ENCODE measurements at regions not wholly inside any gene's neighbourhood (a gene's known extent, or its start where the extent isn't known, plus 50 kb on each side); places are given as distances from the start of the nearest gene placed in this dataset.
"Not testable (repeated sequence)": the region's sequence is repeated elsewhere in the genome, so short reads cannot be mapped to it uniquely, and the experiment has no call there.

GRCh38 chr12:8373744-8374143 is 82.0 kb upstream of the CLEC6A start:
- not testable (repeated sequence) for H3K27ac Mint-ChIP-seq; H3F3A ChIP-seq (ENCODE audit: low read depth); H3K79me2 ChIP-seq (ENCODE audit: low read depth); H4K20me1 ChIP-seq (ENCODE audit: low read depth); H3K27me3 ChIP-seq; H3K9me3 Mint-ChIP-seq; H3K4me1 ChIP-seq; H3K27me3 Mint-ChIP-seq (ENCODE audit: insufficient read depth, low read depth); H2AFZ ChIP-seq (replicated peaks); H3K4me3 Mint-ChIP-seq; H3K27ac ChIP-seq; H3K4me1 Mint-ChIP-seq; H3K4me2 ChIP-seq; H3K4me3 ChIP-seq; H3K36me3 Mint-ChIP-seq; H3K36me3 ChIP-seq; H3K9ac ChIP-seq; H3K9me3 ChIP-seq (ENCODE audit: low read depth)
- DNase-seq (ENCODE audit: low spot score): peak; percentile 30
- TF ChIP-seq CTCF (IDR thresholded peaks at IDR 0.05): peak; percentile 56

- not testable (repeated sequence) for H3K36me3 Mint-ChIP-seq; H4K20me1 ChIP-seq (ENCODE audit: low read depth); H3K4me3 ChIP-seq; H3K27ac Mint-ChIP-seq; DNase-seq (ENCODE audit: low spot score); H3K9ac ChIP-seq; H3K4me2 ChIP-seq; H3K36me3 ChIP-seq; H3F3A ChIP-seq (ENCODE audit: low read depth); H3K4me3 Mint-ChIP-seq; H3K79me2 ChIP-seq (ENCODE audit: low read depth); H3K9me3 Mint-ChIP-seq; H3K27ac ChIP-seq; H3K27me3 ChIP-seq; H3K9me3 ChIP-seq (ENCODE audit: low read depth); H3K4me1 ChIP-seq; H3K4me1 Mint-ChIP-seq; H3K27me3 Mint-ChIP-seq (ENCODE audit: insufficient read depth, low read depth); H2AFZ ChIP-seq (replicated peaks)
Measured at GRCh38 chr12:8375122-8375521, 80.6 kb upstream of the CLEC6A start.

GRCh38 chr12:8377756-8378155 is 78.0 kb upstream of the CLEC6A start:
- not testable (repeated sequence) for H3K4me2 ChIP-seq; H3K4me1 Mint-ChIP-seq; H4K20me1 ChIP-seq (ENCODE audit: low read depth)

GRCh38 chr12:8382556-8382955 is 73.2 kb upstream of the CLEC6A start:
- not testable (repeated sequence) for H3K9me3 Mint-ChIP-seq; H3K4me2 ChIP-seq; H3K36me3 ChIP-seq; H3K9ac ChIP-seq; H2AFZ ChIP-seq (replicated peaks); DNase-seq (ENCODE audit: low spot score); H3K4me3 ChIP-seq; H3K36me3 Mint-ChIP-seq; H3K27me3 Mint-ChIP-seq (ENCODE audit: insufficient read depth, low read depth); H3K4me1 Mint-ChIP-seq; H3K27ac Mint-ChIP-seq; H3K4me1 ChIP-seq; H3K79me2 ChIP-seq (ENCODE audit: low read depth); H3F3A ChIP-seq (ENCODE audit: low read depth); H3K4me3 Mint-ChIP-seq; H3K9me3 ChIP-seq (ENCODE audit: low read depth); H3K27ac ChIP-seq; H4K20me1 ChIP-seq (ENCODE audit: low read depth); H3K27me3 ChIP-seq

More at GRCh38 chr12:8377756-8378155, 78.0 kb upstream of the CLEC6A start:
- H3K9me3 Mint-ChIP-seq; H3K9me3 ChIP-seq (ENCODE audit: low read depth); H3K36me3 Mint-ChIP-seq; H3K4me3 ChIP-seq; H3K4me1 ChIP-seq; H3K79me2 ChIP-seq (ENCODE audit: low read depth); H3K27me3 Mint-ChIP-seq (ENCODE audit: insufficient read depth, low read depth); H3K27ac ChIP-seq; H3K4me3 Mint-ChIP-seq; H3K36me3 ChIP-seq; H3K27me3 ChIP-seq; H3K9ac ChIP-seq; H3F3A ChIP-seq (ENCODE audit: low read depth): not testable (repeated sequence)
- peak overlapping the region; percentile 63 for H3K27ac Mint-ChIP-seq
- DNase-seq (ENCODE audit: low spot score): peak; percentile 7
- peak overlapping the region; percentile 97 for H2AFZ ChIP-seq (replicated peaks)

GRCh38 chr12:8384686-8385085 is 71.1 kb upstream of the CLEC6A start:
- H3K4me1 ChIP-seq; H3K9me3 ChIP-seq (ENCODE audit: low read depth); H3K4me1 Mint-ChIP-seq; H3K36me3 ChIP-seq; DNase-seq (ENCODE audit: low spot score); H3K36me3 Mint-ChIP-seq; H3K4me3 ChIP-seq; H3K4me2 ChIP-seq; H3K9me3 Mint-ChIP-seq; H3K9ac ChIP-seq; H4K20me1 ChIP-seq (ENCODE audit: low read depth); H3F3A ChIP-seq (ENCODE audit: low read depth); H3K27me3 Mint-ChIP-seq (ENCODE audit: insufficient read depth, low read depth); H3K79me2 ChIP-seq (ENCODE audit: low read depth); H2AFZ ChIP-seq (replicated peaks); H3K4me3 Mint-ChIP-seq; H3K27ac ChIP-seq; H3K27ac Mint-ChIP-seq: not testable (repeated sequence)
- peaks cover 11% of the 10 kb centered on the region for H3K27me3 ChIP-seq

- H3K27me3 ChIP-seq: peaks cover 19% of the 10 kb centered on the region
- H3K4me1 Mint-ChIP-seq; H4K20me1 ChIP-seq (ENCODE audit: low read depth); H3K27ac Mint-ChIP-seq; H3K9me3 Mint-ChIP-seq; H3K79me2 ChIP-seq (ENCODE audit: low read depth); DNase-seq (ENCODE audit: low spot score); H3K4me3 ChIP-seq; H3K9me3 ChIP-seq (ENCODE audit: low read depth); H3K36me3 Mint-ChIP-seq; H3K4me2 ChIP-seq; H3K27ac ChIP-seq; H3K27me3 Mint-ChIP-seq (ENCODE audit: insufficient read depth, low read depth); H3K9ac ChIP-seq; H3F3A ChIP-seq (ENCODE audit: low read depth); H3K4me1 ChIP-seq; H2AFZ ChIP-seq (replicated peaks); H3K4me3 Mint-ChIP-seq; H3K36me3 ChIP-seq: not testable (repeated sequence)
Measured at GRCh38 chr12:8385431-8385830, 70.3 kb upstream of the CLEC6A start.

- H3K4me2 ChIP-seq; H3K4me1 ChIP-seq; H3K4me1 Mint-ChIP-seq; H2AFZ ChIP-seq (replicated peaks); H3K4me3 Mint-ChIP-seq; H3K9me3 Mint-ChIP-seq; H3K36me3 Mint-ChIP-seq; DNase-seq (ENCODE audit: low spot score); H3K4me3 ChIP-seq; H3K27ac Mint-ChIP-seq; H4K20me1 ChIP-seq (ENCODE audit: low read depth); H3F3A ChIP-seq (ENCODE audit: low read depth); H3K79me2 ChIP-seq (ENCODE audit: low read depth); H3K27ac ChIP-seq; H3K9ac ChIP-seq; H3K36me3 ChIP-seq; H3K9me3 ChIP-seq (ENCODE audit: low read depth): not testable (repeated sequence)
- H3K27me3 Mint-ChIP-seq (ENCODE audit: insufficient read depth, low read depth): peaks cover 10% of the 10 kb centered on the region
- H3K27me3 ChIP-seq: peaks cover 23% of the 10 kb centered on the region
Measured at GRCh38 chr12:8386661-8387060, 69.1 kb upstream of the CLEC6A start.

- H3K4me2 ChIP-seq: not testable (repeated sequence)
Measured at GRCh38 chr12:8389296-8389695, 66.5 kb upstream of the CLEC6A start.

More at GRCh38 chr12:8389296-8389695, 66.5 kb upstream of the CLEC6A start:
- not testable (repeated sequence) for H3K27ac Mint-ChIP-seq; H3F3A ChIP-seq (ENCODE audit: low read depth); H3K4me3 ChIP-seq; H3K36me3 Mint-ChIP-seq; H3K9ac ChIP-seq; H3K4me1 Mint-ChIP-seq; H3K9me3 Mint-ChIP-seq; H3K4me1 ChIP-seq; H3K9me3 ChIP-seq (ENCODE audit: low read depth); H2AFZ ChIP-seq (replicated peaks); DNase-seq (ENCODE audit: low spot score); H4K20me1 ChIP-seq (ENCODE audit: low read depth); H3K27ac ChIP-seq; H3K36me3 ChIP-seq; H3K79me2 ChIP-seq (ENCODE audit: low read depth)
- H3K27me3 ChIP-seq: peaks cover 27% of the 10 kb centered on the region
- Mint-ChIP-seq H3K4me3 (peak overlapping the region; percentile 75), H3K27me3 (ENCODE audit: insufficient read depth, low read depth) (peaks cover 14% of the 10 kb centered on the region)

All from neural progenitor cell (in vitro differentiated cells).